Activated T-cell treated with anti-CD3 and anti-CD28 coated beads, Interleukin-2, amount 50 U/mL, for 4 hours (primary cell): ENCODE measurements at regions not wholly inside any gene's neighbourhood (a gene's known extent, or its start where the extent isn't known, plus 50 kb on each side); places are given as distances from the start of the nearest gene placed in this dataset.
A peak's percentile ranks its signal among the peaks of the same experiment; 100 is the strongest.

ENCODE experiments used
- ATAC-seq, 2 donors: fragments of 200-7000 bp; cut with Tn5 transposase; one replicate each; pipeline ENCODE4 v1.10.0; 2021
- DNase-seq: peaks from one replicate; pipeline ENCODE4 v3.0.0-alpha.2; 2020
- H3K27me3 Mint-ChIP-seq: one replicate; pipeline ENCODE4 v1.8.0; 2021; ENCODE audit warnings: low read depth, mixed read lengths
- H3K36me3 Mint-ChIP-seq: one replicate; pipeline ENCODE4 v1.8.0; 2022; ENCODE audit warnings: mixed read lengths; ENCODE audit not compliant: insufficient read depth
- H3K4me1 Mint-ChIP-seq: one replicate; pipeline ENCODE4 v1.8.0; 2021; ENCODE audit warnings: low read depth, mixed read lengths
- H3K4me3 Mint-ChIP-seq: one replicate; pipeline ENCODE4 v1.8.0; 2021; ENCODE audit warnings: mild to moderate bottlenecking, moderate library complexity, mixed read lengths
- H3K9me3 Mint-ChIP-seq: one replicate; pipeline ENCODE4 v1.8.0; 2021; ENCODE audit warnings: mixed read lengths

GRCh38 chr4:107148904-107149303 is 112.8 kb upstream of the DKK2 start:
- H3K4me3 Mint-ChIP-seq, result no peak overlapping the region
- H3K27me3 Mint-ChIP-seq, result no peaks in the 10 kb centered on the region
- ATAC-seq (no peak), DNase-seq (no peak)
- H3K36me3 Mint-ChIP-seq, result no peaks in the 10 kb centered on the region
- H3K9me3 Mint-ChIP-seq, result no peaks in the 10 kb centered on the region
- no peaks in the 10 kb centered on the region for H3K4me1 Mint-ChIP-seq

- ATAC-seq (no peak), DNase-seq (no peak)
- Mint-ChIP-seq H3K9me3 (no peaks in the 10 kb centered on the region), H3K27me3 (no peaks in the 10 kb centered on the region), H3K4me1 (no peaks in the 10 kb centered on the region), H3K4me3 (no peak overlapping the region), H3K36me3 (no peaks in the 10 kb centered on the region)
Observed at GRCh38 chr4:107147873-107148272, 111.8 kb upstream of the DKK2 start.

- Mint-ChIP-seq H3K27me3 (no peaks in the 10 kb centered on the region), H3K4me3 (no peak overlapping the region), H3K4me1 (no peaks in the 10 kb centered on the region), H3K9me3 (no peaks in the 10 kb centered on the region), H3K36me3 (no peaks in the 10 kb centered on the region)
- DNase-seq (no peak), ATAC-seq (no peak)
Observed at GRCh38 chr4:107138433-107138832, 102.3 kb upstream of the DKK2 start.

GRCh38 chr4:107133965-107134653 is 98.0 kb upstream of the DKK2 start:
- peak in 1 of 2 donors; percentile 27 for ATAC-seq
- Mint-ChIP-seq H3K27me3 (no peaks in the 10 kb centered on the region), H3K4me1 (no peaks in the 10 kb centered on the region), H3K36me3 (no peaks in the 10 kb centered on the region), H3K9me3 (no peaks in the 10 kb centered on the region), H3K4me3 (no peak overlapping the region)
- DNase-seq, result no peak

DNA sequence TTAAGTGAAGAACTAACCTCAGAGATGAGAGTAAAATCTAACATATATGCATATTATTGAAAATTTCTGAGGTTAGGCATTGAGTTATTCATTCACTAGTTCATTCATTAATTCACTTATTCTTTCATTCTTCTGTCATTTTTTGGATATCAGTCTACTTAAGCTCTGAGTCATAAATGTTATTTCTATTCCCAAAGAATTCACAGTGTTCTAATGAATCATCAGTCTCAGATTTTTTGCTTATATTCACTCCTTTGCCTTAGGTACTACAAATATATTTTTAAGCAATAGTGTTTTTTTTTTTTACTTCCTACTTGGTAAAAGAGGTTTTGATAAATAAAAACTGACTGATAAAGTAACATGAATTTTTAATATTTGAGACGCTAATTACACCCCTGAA is 95.2 kb upstream of the DKK2 start:
- Mint-ChIP-seq H3K9me3 (no peaks in the 10 kb centered on the region), H3K4me1 (no peaks in the 10 kb centered on the region), H3K4me3 (no peak overlapping the region), H3K27me3 (peaks cover 2% of the 10 kb centered on the region), H3K36me3 (no peaks in the 10 kb centered on the region)
- no peak for ATAC-seq
- DNase-seq, result no peak

DNA sequence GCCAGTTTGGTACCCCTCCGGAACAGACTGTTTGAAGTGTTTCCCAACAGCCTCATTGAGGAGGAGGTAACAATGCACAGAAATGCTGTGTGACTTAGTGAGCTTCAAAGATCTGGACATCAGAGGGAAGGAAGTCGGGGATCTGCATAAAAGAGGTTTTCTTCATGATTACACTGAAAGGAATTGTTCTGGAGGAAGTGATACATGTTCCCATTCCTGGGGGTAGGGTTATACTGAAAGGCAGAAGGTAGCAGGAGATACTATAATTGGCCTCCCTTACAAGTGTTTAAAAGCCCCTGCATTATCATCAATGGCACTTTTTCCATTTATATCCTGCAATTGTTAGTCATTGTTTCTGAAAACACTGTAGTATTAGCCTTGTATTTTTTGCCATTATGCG is 94.0 kb upstream of the DKK2 start:
- Mint-ChIP-seq H3K9me3 (no peaks in the 10 kb centered on the region), H3K4me1 (no peaks in the 10 kb centered on the region), H3K36me3 (no peaks in the 10 kb centered on the region), H3K4me3 (no peak overlapping the region), H3K27me3 (peaks cover 2% of the 10 kb centered on the region)
- DNase-seq, result no peak
- ATAC-seq, result no peak

- no peak overlapping the region for H3K4me3 Mint-ChIP-seq
- H3K9me3 Mint-ChIP-seq, result no peaks in the 10 kb centered on the region
- H3K27me3 Mint-ChIP-seq, result peaks cover 2% of the 10 kb centered on the region
- DNase-seq (no peak), ATAC-seq (no peak)
- H3K36me3 Mint-ChIP-seq, result no peaks in the 10 kb centered on the region
- no peaks in the 10 kb centered on the region for H3K4me1 Mint-ChIP-seq
Observed at GRCh38 chr4:107129611-107130010, 93.5 kb upstream of the DKK2 start.

DNA sequence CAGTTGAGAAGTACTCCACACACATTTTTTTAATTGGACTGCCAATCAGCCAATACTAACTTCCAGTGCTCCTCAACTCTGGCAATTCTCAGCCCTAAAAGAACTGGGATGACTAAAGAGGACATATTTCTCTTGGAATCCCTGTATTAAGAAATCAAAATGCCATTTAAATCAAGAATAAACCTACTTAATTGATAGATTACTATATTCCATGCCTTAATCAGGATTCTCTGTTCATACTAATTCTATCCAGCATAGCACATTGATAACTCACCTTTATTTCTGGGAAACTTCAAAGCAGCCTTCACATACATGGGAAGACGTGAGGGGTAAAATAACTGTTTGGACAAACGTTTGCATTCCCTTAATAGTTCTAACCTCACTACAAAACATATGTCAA is 93.0 kb upstream of the DKK2 start:
- Mint-ChIP-seq H3K9me3 (no peaks in the 10 kb centered on the region), H3K27me3 (peaks cover 2% of the 10 kb centered on the region), H3K36me3 (no peaks in the 10 kb centered on the region), H3K4me3 (no peak overlapping the region), H3K4me1 (no peaks in the 10 kb centered on the region)
- DNase-seq (no peak), ATAC-seq (no peak)

DNA sequence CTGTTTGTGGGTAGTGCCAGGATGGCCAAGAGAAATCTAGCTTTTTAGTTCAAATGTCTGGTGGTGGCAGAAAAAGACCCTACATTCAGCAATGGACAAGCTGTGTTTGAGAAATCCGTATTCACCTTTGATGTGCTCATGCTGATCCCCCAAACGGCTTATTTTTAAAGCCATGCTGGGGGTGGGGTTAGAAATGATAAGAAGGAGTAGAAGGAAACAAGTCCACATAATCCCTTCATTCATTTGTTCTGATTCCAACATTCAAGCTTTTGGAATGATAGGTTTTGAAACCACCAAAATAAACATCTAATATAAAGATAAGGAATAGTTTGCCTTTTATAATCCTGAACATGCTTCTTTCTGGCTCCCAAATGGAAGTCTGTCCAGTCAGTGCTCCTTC is 92.0 kb upstream of the DKK2 start:
- peaks cover 2% of the 10 kb centered on the region for H3K27me3 Mint-ChIP-seq
- H3K36me3 Mint-ChIP-seq, result no peaks in the 10 kb centered on the region
- no peak for ATAC-seq
- no peaks in the 10 kb centered on the region for H3K9me3 Mint-ChIP-seq
- no peak for DNase-seq
- H3K4me3 Mint-ChIP-seq, result no peak overlapping the region
- H3K4me1 Mint-ChIP-seq, result no peaks in the 10 kb centered on the region

DNA sequence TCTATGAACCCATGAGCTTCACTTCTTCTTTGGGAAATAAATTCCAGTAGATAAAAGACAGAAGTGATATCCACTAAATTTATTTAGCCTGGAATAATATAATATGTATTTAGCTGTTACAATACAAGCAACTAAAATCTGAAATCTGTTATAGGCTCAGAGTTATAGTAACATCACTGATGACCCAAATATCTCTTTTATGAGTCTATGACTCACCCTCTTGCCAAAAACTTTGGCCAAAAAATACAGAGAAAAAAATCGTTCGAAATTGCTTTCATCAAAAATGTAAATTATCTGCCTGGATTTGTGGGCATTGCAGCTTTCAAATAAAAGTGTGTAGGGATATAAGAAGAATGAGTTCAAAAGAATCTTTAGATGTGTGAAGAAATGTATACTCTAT is 89.4 kb upstream of the DKK2 start:
- Mint-ChIP-seq H3K4me3 (no peak overlapping the region), H3K4me1 (no peaks in the 10 kb centered on the region), H3K27me3 (peaks cover 2% of the 10 kb centered on the region), H3K9me3 (no peaks in the 10 kb centered on the region), H3K36me3 (no peaks in the 10 kb centered on the region)
- ATAC-seq (no peak), DNase-seq (no peak)

DNA sequence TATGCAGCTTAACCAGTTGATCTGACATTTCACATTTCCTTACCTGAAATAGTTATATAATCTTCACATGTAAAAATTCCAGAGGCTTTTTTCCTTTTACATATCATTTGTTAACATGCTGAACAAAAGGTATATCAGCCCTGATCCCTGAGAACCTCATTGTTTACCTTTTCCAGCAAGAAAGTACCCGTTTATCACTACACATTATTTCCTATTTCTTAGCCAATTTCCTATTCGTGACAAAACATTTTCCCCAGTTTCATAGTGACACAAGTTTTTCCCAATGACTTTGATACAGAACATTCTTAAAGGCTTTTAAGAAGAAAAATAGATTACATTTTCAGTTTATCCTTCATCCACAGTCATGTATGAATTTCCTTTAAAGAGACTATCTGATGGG is 86.6 kb upstream of the DKK2 start:
- ATAC-seq (no peak), DNase-seq (no peak)
- H3K36me3 Mint-ChIP-seq, result no peaks in the 10 kb centered on the region
- H3K27me3 Mint-ChIP-seq, result peaks cover 2% of the 10 kb centered on the region
- no peaks in the 10 kb centered on the region for H3K4me1 Mint-ChIP-seq
- H3K9me3 Mint-ChIP-seq, result no peaks in the 10 kb centered on the region
- H3K4me3 Mint-ChIP-seq, result no peak overlapping the region

DNA sequence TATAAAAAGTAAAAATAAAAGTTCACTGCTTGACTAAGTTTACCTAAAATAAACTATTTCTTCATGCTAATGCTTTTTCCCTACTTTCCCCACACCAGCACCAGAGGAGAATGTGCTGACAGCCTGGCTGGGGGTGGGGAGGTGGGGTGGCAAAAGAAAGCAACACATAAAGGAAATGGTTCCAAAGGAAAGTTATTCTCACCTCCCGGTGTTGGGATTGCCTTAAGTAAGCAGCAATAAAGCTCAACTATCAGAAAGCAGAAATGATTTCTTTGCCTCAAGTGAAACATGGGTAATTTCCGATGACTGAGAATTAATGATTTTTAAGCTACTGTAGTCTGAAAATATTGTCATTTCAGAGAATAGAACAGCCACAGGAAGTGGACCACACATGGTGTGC is 84.5 kb upstream of the DKK2 start:
- DNase-seq, result no peak
- Mint-ChIP-seq H3K36me3 (no peaks in the 10 kb centered on the region), H3K4me3 (no peak overlapping the region), H3K27me3 (no peaks in the 10 kb centered on the region), H3K4me1 (no peaks in the 10 kb centered on the region), H3K9me3 (no peaks in the 10 kb centered on the region)
- no peak for ATAC-seq

DNA sequence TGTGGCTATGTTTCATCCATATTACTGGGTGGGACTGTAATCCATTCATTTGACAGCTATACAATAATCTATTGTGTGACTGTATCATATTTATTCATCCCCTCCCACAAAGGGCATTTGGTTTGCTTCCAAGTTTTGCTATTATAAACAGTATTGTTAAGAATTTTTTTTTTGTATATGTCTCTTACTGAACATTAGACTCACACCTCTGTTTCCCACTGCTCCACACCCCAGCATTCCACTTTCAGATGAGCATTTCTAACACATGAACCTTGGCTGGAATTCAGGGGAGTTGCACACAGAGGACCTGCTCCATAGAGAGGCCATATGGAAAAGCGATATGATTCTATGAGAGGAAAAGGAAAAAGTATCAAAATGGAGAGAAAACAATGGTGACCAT is 81.6 kb upstream of the DKK2 start:
- Mint-ChIP-seq H3K9me3 (no peaks in the 10 kb centered on the region), H3K4me3 (no peak overlapping the region), H3K4me1 (no peaks in the 10 kb centered on the region), H3K36me3 (no peaks in the 10 kb centered on the region), H3K27me3 (no peaks in the 10 kb centered on the region)
- DNase-seq (no peak), ATAC-seq (no peak)

GRCh38 chr4:107115185-107115847 is 79.2 kb upstream of the DKK2 start:
- ATAC-seq (no peak), DNase-seq (no peak)
- H3K4me1 Mint-ChIP-seq, result no peaks in the 10 kb centered on the region
- no peaks in the 10 kb centered on the region for H3K27me3 Mint-ChIP-seq
- no peaks in the 10 kb centered on the region for H3K9me3 Mint-ChIP-seq
- no peak overlapping the region for H3K4me3 Mint-ChIP-seq
- no peaks in the 10 kb centered on the region for H3K36me3 Mint-ChIP-seq

DNA sequence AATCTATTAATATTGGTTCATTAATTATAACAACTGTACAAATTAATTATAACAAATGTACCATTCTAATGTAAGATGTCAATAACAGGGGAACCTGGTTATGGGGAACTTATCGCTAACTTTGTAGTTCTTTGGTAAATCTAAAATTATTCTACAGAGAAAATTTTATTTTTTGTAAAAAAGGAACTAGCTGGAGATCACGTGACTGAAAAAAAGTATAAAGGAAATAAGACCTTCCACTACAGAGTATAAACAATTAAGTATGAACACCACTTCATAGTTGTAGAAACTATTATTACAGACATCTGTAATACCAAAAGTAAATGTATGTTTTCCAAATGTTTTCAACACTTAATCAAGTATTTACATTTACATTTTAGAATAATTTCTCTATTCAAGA is 77.9 kb upstream of the DKK2 start:
- Mint-ChIP-seq H3K9me3 (no peaks in the 10 kb centered on the region), H3K4me3 (no peak overlapping the region), H3K27me3 (no peaks in the 10 kb centered on the region), H3K36me3 (no peaks in the 10 kb centered on the region), H3K4me1 (no peaks in the 10 kb centered on the region)
- no peak for ATAC-seq
- DNase-seq, result no peak
